WTC11 (cell line): ENCODE measurements at regions not wholly inside any gene's neighbourhood (a gene's known extent, or its start where the extent isn't known, plus 50 kb on each side); places are given as distances from the start of the nearest gene placed in this dataset.

ENCODE experiments used
- ATF2 ChIP-seq: sonication (generic); formaldehyde crosslinking; IDR thresholded peaks from 2 replicates; pipeline ENCODE4 v1.8.1; 2022; ENCODE audit warnings: low read depth, missing genetic modification reagents, borderline replicate concordance
- ATF3 ChIP-seq: sonication (generic); formaldehyde crosslinking; conservative IDR thresholded peaks from 2 replicates; pipeline ENCODE4 v1.8.1; 2022; ENCODE audit warnings: mild to moderate bottlenecking, missing genetic modification reagents
- CTCF ChIP-seq: fragments of 200-600 bp; IDR thresholded peaks from 2 replicates; pipeline ENCODE4 v1.8.0; 2022; ENCODE audit warnings: antibody characterized with exemption
- HMGA2 ChIP-seq: fragments of 250-450 bp; sonication (Bioruptor Pico); IDR thresholded peaks from 2 replicates; pipeline ENCODE4 v1.4.0; 2021; ENCODE audit warnings: mild to moderate bottlenecking, moderate library complexity
- TF ChIP-seq, protein P1 (sequence below): sonication (generic); formaldehyde crosslinking; IDR thresholded peaks from 2 replicates; pipeline ENCODE4 v1.8.0; 2022; ENCODE audit warnings: mild to moderate bottlenecking, missing genetic modification reagents

DNA sequence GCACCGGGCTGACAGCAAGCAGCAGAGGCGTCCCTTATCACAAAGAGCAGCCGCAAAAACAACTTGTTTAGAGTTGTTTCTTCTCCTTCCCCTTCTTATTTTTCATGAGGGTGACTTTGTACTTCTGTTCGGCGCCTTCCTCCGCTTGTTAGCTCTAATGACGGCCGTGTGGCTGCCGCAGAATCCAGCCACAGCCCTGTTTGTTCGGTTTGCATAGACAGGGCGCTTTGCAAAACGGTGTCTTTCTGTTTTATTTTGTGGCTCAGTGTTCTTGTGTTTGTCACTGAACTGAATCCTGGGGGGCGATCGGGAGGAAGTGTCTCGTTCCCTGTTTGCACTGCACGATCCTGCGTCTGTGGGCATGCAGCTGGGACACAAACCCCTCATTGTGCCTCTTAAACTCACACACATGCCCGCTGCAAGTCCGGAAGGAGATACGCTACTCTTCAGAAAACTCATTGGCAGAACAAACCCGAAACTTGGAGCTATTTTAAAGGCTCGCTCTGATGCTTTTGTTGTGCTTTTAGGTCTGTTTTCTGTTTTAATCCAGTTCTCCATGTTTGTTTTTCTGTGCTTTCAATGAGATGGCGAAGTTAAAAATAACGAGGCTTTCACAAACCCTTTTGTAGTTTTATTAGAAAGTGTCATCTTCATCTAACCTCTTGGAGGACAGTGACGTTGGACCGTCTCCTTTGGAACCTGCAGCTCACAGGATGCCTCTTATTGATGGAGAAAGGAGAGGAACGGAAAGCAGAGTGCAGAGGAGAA is 213.9 kb downstream of the IRX2 start:
- TF ChIP-seq CTCF, result no peak
- TF ChIP-seq, protein P1, sequence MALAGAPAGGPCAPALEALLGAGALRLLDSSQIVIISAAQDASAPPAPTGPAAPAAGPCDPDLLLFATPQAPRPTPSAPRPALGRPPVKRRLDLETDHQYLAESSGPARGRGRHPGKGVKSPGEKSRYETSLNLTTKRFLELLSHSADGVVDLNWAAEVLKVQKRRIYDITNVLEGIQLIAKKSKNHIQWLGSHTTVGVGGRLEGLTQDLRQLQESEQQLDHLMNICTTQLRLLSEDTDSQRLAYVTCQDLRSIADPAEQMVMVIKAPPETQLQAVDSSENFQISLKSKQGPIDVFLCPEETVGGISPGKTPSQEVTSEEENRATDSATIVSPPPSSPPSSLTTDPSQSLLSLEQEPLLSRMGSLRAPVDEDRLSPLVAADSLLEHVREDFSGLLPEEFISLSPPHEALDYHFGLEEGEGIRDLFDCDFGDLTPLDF, result no peak
- no peak for TF ChIP-seq HMGA2 (CRISPR knock-in tag)
- no peak for TF ChIP-seq ATF2 (CRISPR knock-in tag)
- TF ChIP-seq ATF3, result no peak
